Panc1 (cell line): ENCODE measurements at regions not wholly inside any gene's neighbourhood (a gene's known extent, or its start where the extent isn't known, plus 50 kb on each side); places are given as distances from the start of the nearest gene placed in this dataset.

Source experiments
- POLR2AphosphoS5 ChIP-seq: IDR thresholded peaks from 2 replicates; pipeline ENCODE4 v1.6.1; 2012; ENCODE audit warnings: mild to moderate bottlenecking, low read depth, low read length, moderate library complexity
- TF ChIP-seq, protein P1 (sequence below): fragments of 450-650 bp; IDR thresholded peaks from 2 replicates; pipeline ENCODE4 v1.5.1; 2017; ENCODE audit warnings: mild to moderate bottlenecking
- TF ChIP-seq, protein P2 (sequence below), 2 experiments: IDR thresholded peaks; 2 replicates each; pipeline ENCODE4 v1.6.1; 2011 to 2012; ENCODE audit warnings: low read depth in 2 of 2, control low read depth in 1 of 2, low read length in 1 of 2, mild to moderate bottlenecking in 1 of 2, moderate library complexity in 1 of 2; ENCODE audit not compliant: insufficient read depth in 1 of 2

- TF ChIP-seq, protein P1, sequence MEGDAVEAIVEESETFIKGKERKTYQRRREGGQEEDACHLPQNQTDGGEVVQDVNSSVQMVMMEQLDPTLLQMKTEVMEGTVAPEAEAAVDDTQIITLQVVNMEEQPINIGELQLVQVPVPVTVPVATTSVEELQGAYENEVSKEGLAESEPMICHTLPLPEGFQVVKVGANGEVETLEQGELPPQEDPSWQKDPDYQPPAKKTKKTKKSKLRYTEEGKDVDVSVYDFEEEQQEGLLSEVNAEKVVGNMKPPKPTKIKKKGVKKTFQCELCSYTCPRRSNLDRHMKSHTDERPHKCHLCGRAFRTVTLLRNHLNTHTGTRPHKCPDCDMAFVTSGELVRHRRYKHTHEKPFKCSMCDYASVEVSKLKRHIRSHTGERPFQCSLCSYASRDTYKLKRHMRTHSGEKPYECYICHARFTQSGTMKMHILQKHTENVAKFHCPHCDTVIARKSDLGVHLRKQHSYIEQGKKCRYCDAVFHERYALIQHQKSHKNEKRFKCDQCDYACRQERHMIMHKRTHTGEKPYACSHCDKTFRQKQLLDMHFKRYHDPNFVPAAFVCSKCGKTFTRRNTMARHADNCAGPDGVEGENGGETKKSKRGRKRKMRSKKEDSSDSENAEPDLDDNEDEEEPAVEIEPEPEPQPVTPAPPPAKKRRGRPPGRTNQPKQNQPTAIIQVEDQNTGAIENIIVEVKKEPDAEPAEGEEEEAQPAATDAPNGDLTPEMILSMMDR = no peak; the same call in 1 of the 2 replicates
- TF ChIP-seq, protein P2, sequence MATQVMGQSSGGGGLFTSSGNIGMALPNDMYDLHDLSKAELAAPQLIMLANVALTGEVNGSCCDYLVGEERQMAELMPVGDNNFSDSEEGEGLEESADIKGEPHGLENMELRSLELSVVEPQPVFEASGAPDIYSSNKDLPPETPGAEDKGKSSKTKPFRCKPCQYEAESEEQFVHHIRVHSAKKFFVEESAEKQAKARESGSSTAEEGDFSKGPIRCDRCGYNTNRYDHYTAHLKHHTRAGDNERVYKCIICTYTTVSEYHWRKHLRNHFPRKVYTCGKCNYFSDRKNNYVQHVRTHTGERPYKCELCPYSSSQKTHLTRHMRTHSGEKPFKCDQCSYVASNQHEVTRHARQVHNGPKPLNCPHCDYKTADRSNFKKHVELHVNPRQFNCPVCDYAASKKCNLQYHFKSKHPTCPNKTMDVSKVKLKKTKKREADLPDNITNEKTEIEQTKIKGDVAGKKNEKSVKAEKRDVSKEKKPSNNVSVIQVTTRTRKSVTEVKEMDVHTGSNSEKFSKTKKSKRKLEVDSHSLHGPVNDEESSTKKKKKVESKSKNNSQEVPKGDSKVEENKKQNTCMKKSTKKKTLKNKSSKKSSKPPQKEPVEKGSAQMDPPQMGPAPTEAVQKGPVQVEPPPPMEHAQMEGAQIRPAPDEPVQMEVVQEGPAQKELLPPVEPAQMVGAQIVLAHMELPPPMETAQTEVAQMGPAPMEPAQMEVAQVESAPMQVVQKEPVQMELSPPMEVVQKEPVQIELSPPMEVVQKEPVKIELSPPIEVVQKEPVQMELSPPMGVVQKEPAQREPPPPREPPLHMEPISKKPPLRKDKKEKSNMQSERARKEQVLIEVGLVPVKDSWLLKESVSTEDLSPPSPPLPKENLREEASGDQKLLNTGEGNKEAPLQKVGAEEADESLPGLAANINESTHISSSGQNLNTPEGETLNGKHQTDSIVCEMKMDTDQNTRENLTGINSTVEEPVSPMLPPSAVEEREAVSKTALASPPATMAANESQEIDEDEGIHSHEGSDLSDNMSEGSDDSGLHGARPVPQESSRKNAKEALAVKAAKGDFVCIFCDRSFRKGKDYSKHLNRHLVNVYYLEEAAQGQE (IDR thresholded peaks at IDR 0.05; ENCODE audit: insufficient read depth in 1 of 2, low read depth in 2 of 2, low read length in 1 of 2) = no peak
- TF ChIP-seq POLR2AphosphoS5 = no peak
Observed at GRCh38 chr4:129926936-129927335, 831.0 kb downstream of the C4orf33 start.
